HEK293T (cell line): ENCODE measurements at regions not wholly inside any gene's neighbourhood (a gene's known extent, or its start where the extent isn't known, plus 50 kb on each side); places are given as distances from the start of the nearest gene placed in this dataset.

ENCODE experiments used
- ARNT ChIP-seq: fragments of 450-650 bp; IDR thresholded peaks from 2 replicates; pipeline ENCODE4 v1.6.1; 2017; ENCODE audit warnings: mild to moderate bottlenecking
- BHLHE40 ChIP-seq: fragments of 450-650 bp; IDR thresholded peaks from 2 replicates; pipeline ENCODE4 v1.6.1; 2016; ENCODE audit warnings: mild to moderate bottlenecking, moderate library complexity, borderline replicate concordance
- ELF4 ChIP-seq: fragments of 450-650 bp; IDR thresholded peaks from 2 replicates; pipeline ENCODE4 v1.6.1; 2017; ENCODE audit warnings: antibody characterized with exemption
- FOXA1 ChIP-seq: fragments of 450-650 bp; IDR thresholded peaks from 2 replicates; pipeline ENCODE4 v1.6.1; 2016; ENCODE audit warnings: mild to moderate bottlenecking
- FOXK2 ChIP-seq: fragments of 450-650 bp; IDR thresholded peaks from 2 replicates; pipeline ENCODE4 v1.6.1; 2016; ENCODE audit warnings: mild to moderate bottlenecking
- FOXM1 ChIP-seq: fragments of 450-650 bp; IDR thresholded peaks from 2 replicates; pipeline ENCODE4 v1.6.1; 2017; ENCODE audit warnings: mild to moderate bottlenecking, borderline replicate concordance
- HDGF ChIP-seq: fragments of 450-650 bp; IDR thresholded peaks from 2 replicates; pipeline ENCODE4 v1.6.1; 2017; ENCODE audit warnings: antibody characterized with exemption, borderline replicate concordance
- L3MBTL2 ChIP-seq: fragments of 450-650 bp; conservative IDR thresholded peaks from 2 replicates; pipeline ENCODE4 v1.6.1; 2016; ENCODE audit warnings: mild to moderate bottlenecking
- NFRKB ChIP-seq: fragments of 450-650 bp; IDR thresholded peaks from 2 replicates; pipeline ENCODE4 v1.6.1; 2016; ENCODE audit warnings: mild to moderate bottlenecking, moderate library complexity
- SUZ12 ChIP-seq: fragments of 450-650 bp; IDR thresholded peaks from 2 replicates; pipeline ENCODE4 v1.6.1; 2016; ENCODE audit warnings: mild to moderate bottlenecking
- TARDBP ChIP-seq: fragments of 450-650 bp; IDR thresholded peaks from 2 replicates; pipeline ENCODE4 v1.6.1; 2016
- ZNF384 ChIP-seq: fragments of 450-650 bp; IDR thresholded peaks from 2 replicates; pipeline ENCODE4 v1.6.1; 2016
- TF ChIP-seq, protein P1 (sequence below): fragments of 450-650 bp; IDR thresholded peaks from 2 replicates; pipeline ENCODE4 v1.6.1; 2016

DNA sequence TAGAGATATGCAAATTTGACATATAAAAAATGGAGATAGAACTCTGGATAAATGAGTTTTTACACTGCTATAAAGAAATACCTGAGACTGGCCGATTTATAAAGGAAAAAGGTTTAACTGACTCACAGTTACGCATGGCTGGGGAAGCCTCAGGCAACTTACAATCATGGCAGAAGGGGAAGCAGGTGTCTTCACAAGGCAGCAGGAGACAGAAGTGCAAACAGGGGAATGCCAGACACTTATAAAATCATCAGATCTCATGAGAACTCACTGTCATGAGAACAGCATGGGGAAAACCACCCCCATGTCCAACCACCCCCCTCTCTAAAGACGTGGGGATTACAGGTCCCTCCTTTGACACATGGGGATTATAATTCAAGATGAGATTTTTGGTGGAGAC is 1540.2 kb upstream of the SLC39A10 start:
- TF ChIP-seq L3MBTL2 (no peak), FOXA1 (no peak), FOXM1 (no peak), ELF4 (no peak), BHLHE40 (no peak), FOXK2 (no peak), TARDBP (no peak), HDGF (no peak), ZNF384 (no peak), NFRKB (no peak), SUZ12 (no peak), ARNT (no peak)
- TF ChIP-seq, protein P1, sequence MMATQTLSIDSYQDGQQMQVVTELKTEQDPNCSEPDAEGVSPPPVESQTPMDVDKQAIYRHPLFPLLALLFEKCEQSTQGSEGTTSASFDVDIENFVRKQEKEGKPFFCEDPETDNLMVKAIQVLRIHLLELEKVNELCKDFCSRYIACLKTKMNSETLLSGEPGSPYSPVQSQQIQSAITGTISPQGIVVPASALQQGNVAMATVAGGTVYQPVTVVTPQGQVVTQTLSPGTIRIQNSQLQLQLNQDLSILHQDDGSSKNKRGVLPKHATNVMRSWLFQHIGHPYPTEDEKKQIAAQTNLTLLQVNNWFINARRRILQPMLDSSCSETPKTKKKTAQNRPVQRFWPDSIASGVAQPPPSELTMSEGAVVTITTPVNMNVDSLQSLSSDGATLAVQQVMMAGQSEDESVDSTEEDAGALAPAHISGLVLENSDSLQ, result no peak
